ENCODE measurements at regions not wholly inside any gene's neighbourhood (a gene's known extent, or its start where the extent isn't known, plus 50 kb on each side); places are given as distances from the start of the nearest gene placed in this dataset.

DNA sequence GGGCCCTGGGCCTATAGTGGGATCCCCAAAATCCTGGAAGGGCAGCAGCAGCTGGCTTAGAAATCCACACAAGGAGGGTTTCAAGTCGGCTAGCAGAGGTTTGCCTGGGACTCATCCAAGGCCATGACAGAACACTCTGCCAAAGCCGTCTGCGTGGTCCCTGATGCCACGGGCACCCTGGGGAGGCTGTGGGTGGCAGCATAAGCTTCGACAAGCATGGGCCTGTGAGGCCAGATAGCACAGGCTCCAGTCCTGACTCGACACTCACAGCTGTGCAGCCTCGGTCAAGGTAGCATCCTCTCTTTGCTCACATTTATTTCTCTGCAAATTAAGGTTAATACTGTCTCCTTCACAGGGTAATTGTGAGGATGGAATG is 138.3 kb downstream of the JCAD start:
- H3K9me3 ChIP-seq (ENCODE audit: control insufficient read depth, low read length, poor library complexity, severe bottlenecking), result no peaks in the 10 kb centered on the region
- Mint-ChIP-seq H3K36me3 (ENCODE audit: low read depth) (peaks cover 3% of the 10 kb centered on the region), H3K27ac (no peak overlapping the region), H3K27me3 (peaks cover 34% of the 10 kb centered on the region), H3K4me1 (no peaks in the 10 kb centered on the region), H3K4me3 (no peak overlapping the region)
- no peak for ATAC-seq
- DNase-seq, result no peak

DNA sequence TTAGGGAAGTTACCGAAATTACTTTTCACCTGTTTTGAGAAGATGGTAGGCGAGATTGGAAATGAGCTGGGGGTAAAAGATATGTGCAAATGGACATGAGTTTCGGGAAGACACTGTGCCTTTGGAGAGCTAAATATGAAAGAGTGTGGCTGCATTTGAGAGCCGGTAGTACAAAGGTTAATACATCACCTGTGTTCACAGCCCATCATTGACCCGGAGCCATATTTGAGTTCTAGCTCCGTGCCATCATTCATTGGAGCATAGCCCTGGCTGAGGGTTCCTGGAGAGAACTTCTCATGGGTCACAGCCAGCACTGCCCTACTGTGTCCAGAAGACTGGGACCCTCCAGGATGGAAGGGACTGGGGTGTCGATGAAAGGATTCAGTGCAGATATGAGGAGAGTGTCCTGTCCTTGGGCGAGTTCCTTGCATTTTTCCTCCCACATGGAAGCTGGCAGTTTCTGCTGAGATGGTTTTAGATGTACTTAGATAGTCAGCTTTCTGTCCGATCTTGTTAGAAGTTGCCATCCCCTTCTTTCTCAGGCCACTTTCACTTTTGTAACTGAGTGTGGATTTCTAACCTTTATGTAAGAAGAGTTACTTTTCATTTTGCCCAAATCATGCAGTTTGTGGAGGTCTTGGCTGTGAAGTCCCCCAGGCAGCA is 138.8 kb downstream of the JCAD start:
- ATAC-seq (no peak), DNase-seq (no peak)
- no peak overlapping the region for H3K4me3 Mint-ChIP-seq
- H3K36me3 Mint-ChIP-seq (ENCODE audit: low read depth), result peaks cover 3% of the 10 kb centered on the region
- no peak overlapping the region for H3K27ac Mint-ChIP-seq
- H3K9me3 ChIP-seq (ENCODE audit: control insufficient read depth, low read length, poor library complexity, severe bottlenecking), result no peaks in the 10 kb centered on the region
- no peaks in the 10 kb centered on the region for H3K4me1 Mint-ChIP-seq
- H3K27me3 Mint-ChIP-seq, result peaks cover 34% of the 10 kb centered on the region

GRCh38 chr10:29918623-29919400 is 140.6 kb downstream of the JCAD start:
- H3K36me3 Mint-ChIP-seq (ENCODE audit: low read depth), result peaks cover 3% of the 10 kb centered on the region
- no peak overlapping the region for H3K4me3 Mint-ChIP-seq
- peaks cover 30% of the 10 kb centered on the region for H3K27me3 Mint-ChIP-seq
- no peaks in the 10 kb centered on the region for H3K9me3 ChIP-seq (ENCODE audit: control insufficient read depth, low read length, poor library complexity, severe bottlenecking)
- ATAC-seq (no peak), DNase-seq (no peak)
- H3K4me1 Mint-ChIP-seq, result no peaks in the 10 kb centered on the region
- H3K27ac Mint-ChIP-seq, result no peak overlapping the region

DNA sequence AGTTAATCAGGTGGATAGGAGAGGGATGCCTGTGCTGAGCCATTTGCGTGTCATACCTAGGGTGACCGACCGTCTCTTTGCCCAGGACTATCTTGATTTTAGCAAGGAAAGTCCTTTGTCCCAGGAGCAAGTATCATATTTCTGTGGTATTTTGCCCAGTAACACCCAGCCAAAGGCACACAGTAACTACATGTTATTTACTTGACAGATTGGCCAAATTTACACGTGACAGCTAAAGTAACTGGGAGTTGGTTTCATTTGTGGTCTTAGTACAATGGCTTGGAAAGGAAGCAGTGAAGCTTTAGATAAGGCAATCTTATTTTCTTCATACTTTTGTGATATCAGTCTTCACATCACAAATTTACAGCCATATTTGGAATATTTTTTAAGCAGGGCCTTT is 142.1 kb downstream of the JCAD start:
- no peaks in the 10 kb centered on the region for H3K9me3 ChIP-seq (ENCODE audit: control insufficient read depth, low read length, poor library complexity, severe bottlenecking)
- Mint-ChIP-seq H3K36me3 (ENCODE audit: low read depth) (peaks cover 3% of the 10 kb centered on the region), H3K27me3 (peaks cover 30% of the 10 kb centered on the region), H3K4me3 (no peak overlapping the region), H3K4me1 (no peaks in the 10 kb centered on the region), H3K27ac (no peak overlapping the region)
- ATAC-seq (no peak), DNase-seq (no peak)

DNA sequence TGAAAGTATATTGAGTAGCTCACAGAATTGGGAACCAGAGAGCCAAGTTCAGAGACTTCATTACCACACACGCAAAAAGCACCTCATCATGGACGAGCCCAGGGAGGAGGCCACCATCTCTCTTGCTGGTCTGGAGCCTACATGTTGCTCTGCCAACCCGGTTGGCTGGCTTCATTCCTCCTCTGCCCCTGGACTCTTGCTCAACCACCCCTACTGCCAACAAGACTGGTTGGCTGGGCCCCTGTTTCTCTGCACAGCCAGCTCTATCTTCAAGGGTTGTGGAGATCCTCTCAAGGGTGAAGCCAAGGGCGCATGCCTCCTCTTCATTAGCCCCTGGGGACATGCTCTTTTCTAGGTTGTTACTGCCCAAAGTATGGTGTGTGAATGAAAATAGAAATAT is 142.7 kb downstream of the JCAD start:
- peaks cover 30% of the 10 kb centered on the region for H3K27me3 Mint-ChIP-seq
- no peaks in the 10 kb centered on the region for H3K9me3 ChIP-seq (ENCODE audit: control insufficient read depth, low read length, poor library complexity, severe bottlenecking)
- no peak for ATAC-seq
- no peak overlapping the region for H3K27ac Mint-ChIP-seq
- peaks cover 3% of the 10 kb centered on the region for H3K36me3 Mint-ChIP-seq (ENCODE audit: low read depth)
- H3K4me3 Mint-ChIP-seq, result no peak overlapping the region
- H3K4me1 Mint-ChIP-seq, result no peaks in the 10 kb centered on the region
- no peak for DNase-seq

DNA sequence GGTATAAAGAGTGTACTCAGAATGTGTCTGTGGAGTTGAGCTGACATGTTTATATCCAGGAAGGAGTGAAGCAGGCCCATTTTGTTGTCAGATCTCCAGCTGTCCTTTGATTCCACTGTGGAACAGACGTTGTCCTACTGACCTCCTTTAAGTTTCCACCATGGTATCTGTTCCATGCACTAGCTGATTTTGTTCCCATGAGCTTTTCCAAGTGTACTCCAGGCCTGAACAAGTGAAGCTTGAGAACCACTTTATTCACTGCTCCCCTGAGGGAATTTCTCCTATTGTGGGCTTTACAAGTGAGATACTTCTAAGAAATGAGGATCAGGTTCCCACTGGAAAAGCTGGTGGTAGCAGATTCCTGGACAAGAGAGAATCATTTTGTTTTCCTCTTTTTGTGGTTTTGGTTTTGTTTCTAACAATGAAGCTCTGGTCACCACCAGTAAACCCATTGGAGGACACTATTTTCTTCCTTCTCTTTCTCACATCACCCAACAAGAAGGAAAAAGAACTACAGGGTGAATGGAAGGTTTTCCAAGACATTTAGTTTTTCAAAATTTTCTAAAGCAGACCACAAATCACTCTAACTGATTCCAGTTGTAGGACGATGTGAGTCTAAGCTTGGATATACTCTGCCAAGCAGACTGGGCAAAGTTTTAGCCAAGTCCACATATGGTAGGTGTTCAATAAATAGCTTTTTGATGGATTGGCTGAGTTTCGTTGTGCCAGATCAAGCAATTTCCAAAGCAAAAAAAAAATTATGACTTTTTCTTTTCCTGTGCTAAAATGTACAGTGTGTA is 144.2 kb downstream of the JCAD start:
- ATAC-seq (no peak), DNase-seq (no peak)
- Mint-ChIP-seq H3K36me3 (ENCODE audit: low read depth) (peaks cover 3% of the 10 kb centered on the region), H3K4me1 (no peaks in the 10 kb centered on the region), H3K27ac (no peak overlapping the region), H3K4me3 (no peak overlapping the region), H3K27me3 (peaks cover 29% of the 10 kb centered on the region)
- H3K9me3 ChIP-seq (ENCODE audit: control insufficient read depth, low read length, poor library complexity, severe bottlenecking), result no peaks in the 10 kb centered on the region

GRCh38 chr10:29908962-29909361 is 150.4 kb downstream of the JCAD start:
- H3K27me3 Mint-ChIP-seq, result peaks cover 28% of the 10 kb centered on the region
- ATAC-seq, result no peak
- no peak overlapping the region for H3K27ac Mint-ChIP-seq
- no peaks in the 10 kb centered on the region for H3K4me1 Mint-ChIP-seq
- no peak for DNase-seq
- no peak overlapping the region for H3K4me3 Mint-ChIP-seq
- H3K9me3 ChIP-seq (ENCODE audit: control insufficient read depth, low read length, poor library complexity, severe bottlenecking), result no peaks in the 10 kb centered on the region
- H3K36me3 Mint-ChIP-seq (ENCODE audit: low read depth), result no peaks in the 10 kb centered on the region

DNA sequence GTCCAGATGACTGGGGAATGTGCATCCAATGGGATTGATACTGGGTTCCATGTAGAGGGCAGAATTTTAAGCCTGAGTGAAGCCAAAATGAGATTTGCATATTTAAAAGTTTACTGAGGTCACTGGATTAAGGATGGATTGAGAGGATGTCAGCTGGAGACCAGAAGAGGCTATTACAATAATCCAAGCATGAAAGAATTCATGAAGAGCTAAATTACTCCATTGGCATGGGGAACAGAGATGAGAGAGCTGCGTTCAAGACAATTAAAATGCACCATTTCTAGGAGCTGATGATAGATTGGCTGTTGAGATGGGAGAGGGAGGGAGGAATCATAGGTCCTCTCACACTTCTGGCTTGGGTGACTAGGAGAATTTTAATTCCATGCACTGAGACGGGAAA is 158.5 kb downstream of the JCAD start:
- no peak overlapping the region for H3K4me3 Mint-ChIP-seq
- ATAC-seq (no peak), DNase-seq (no peak)
- no peaks in the 10 kb centered on the region for H3K9me3 ChIP-seq (ENCODE audit: control insufficient read depth, low read length, poor library complexity, severe bottlenecking)
- H3K27me3 Mint-ChIP-seq, result peaks cover 32% of the 10 kb centered on the region
- H3K36me3 Mint-ChIP-seq (ENCODE audit: low read depth), result no peaks in the 10 kb centered on the region
- no peaks in the 10 kb centered on the region for H3K4me1 Mint-ChIP-seq
- H3K27ac Mint-ChIP-seq, result no peak overlapping the region

- Mint-ChIP-seq H3K27ac (no peak overlapping the region), H3K4me3 (no peak overlapping the region), H3K4me1 (no peaks in the 10 kb centered on the region), H3K36me3 (ENCODE audit: low read depth) (no peaks in the 10 kb centered on the region), H3K27me3 (peaks cover 37% of the 10 kb centered on the region)
- ATAC-seq (no peak), DNase-seq (no peak)
- no peaks in the 10 kb centered on the region for H3K9me3 ChIP-seq (ENCODE audit: control insufficient read depth, low read length, poor library complexity, severe bottlenecking)
Observed at GRCh38 chr10:29897999-29898716, 161.2 kb downstream of the JCAD start.

DNA sequence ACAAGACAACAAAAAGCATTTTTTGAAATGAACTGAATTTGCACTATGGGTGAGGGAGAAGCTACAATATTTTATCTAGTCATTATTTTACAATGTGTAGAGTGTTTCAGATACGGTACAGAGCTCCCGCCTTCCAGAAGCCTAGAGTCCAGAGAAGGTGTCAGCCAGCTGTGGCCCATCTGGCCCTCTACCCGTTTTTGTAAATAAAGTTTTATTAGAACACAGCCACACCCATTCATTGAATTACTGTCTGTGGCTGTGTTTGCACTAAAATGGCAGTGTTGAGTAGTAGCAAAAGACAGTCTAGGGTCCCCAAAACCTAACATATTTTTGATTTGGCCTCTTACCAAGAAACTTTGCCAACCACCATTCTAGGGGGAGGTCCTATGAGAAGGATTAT is 162.0 kb downstream of the JCAD start:
- H3K4me1 Mint-ChIP-seq, result no peaks in the 10 kb centered on the region
- no peak overlapping the region for H3K4me3 Mint-ChIP-seq
- peaks cover 37% of the 10 kb centered on the region for H3K27me3 Mint-ChIP-seq
- DNase-seq (no peak), ATAC-seq (no peak)
- no peaks in the 10 kb centered on the region for H3K36me3 Mint-ChIP-seq (ENCODE audit: low read depth)
- H3K9me3 ChIP-seq (ENCODE audit: control insufficient read depth, low read length, poor library complexity, severe bottlenecking), result no peaks in the 10 kb centered on the region
- no peak overlapping the region for H3K27ac Mint-ChIP-seq

GRCh38 chr10:29896053-29896452 is 163.3 kb downstream of the JCAD start:
- Mint-ChIP-seq H3K4me3 (no peak overlapping the region), H3K27me3 (peaks cover 30% of the 10 kb centered on the region), H3K4me1 (no peaks in the 10 kb centered on the region), H3K36me3 (ENCODE audit: low read depth) (no peaks in the 10 kb centered on the region), H3K27ac (no peak overlapping the region)
- no peaks in the 10 kb centered on the region for H3K9me3 ChIP-seq (ENCODE audit: control insufficient read depth, low read length, poor library complexity, severe bottlenecking)
- ATAC-seq, result no peak
- DNase-seq, result no peak

GRCh38 chr10:29895456-29895855 is 163.9 kb downstream of the JCAD start:
- ATAC-seq, result no peak
- Mint-ChIP-seq H3K4me1 (no peaks in the 10 kb centered on the region), H3K27ac (no peak overlapping the region), H3K36me3 (ENCODE audit: low read depth) (no peaks in the 10 kb centered on the region), H3K4me3 (no peak overlapping the region), H3K27me3 (peaks cover 24% of the 10 kb centered on the region)
- DNase-seq, result no peak
- no peaks in the 10 kb centered on the region for H3K9me3 ChIP-seq (ENCODE audit: control insufficient read depth, low read length, poor library complexity, severe bottlenecking)

- H3K9me3 ChIP-seq (ENCODE audit: control insufficient read depth, low read length, poor library complexity, severe bottlenecking), result no peaks in the 10 kb centered on the region
- Mint-ChIP-seq H3K27ac (no peak overlapping the region), H3K36me3 (ENCODE audit: low read depth) (no peaks in the 10 kb centered on the region), H3K27me3 (peaks cover 16% of the 10 kb centered on the region), H3K4me1 (no peaks in the 10 kb centered on the region), H3K4me3 (no peak overlapping the region)
- DNase-seq, result no peak
- no peak for ATAC-seq
Observed at GRCh38 chr10:29888321-29888720, 171.1 kb downstream of the JCAD start.

Measured in T-helper 17 cell (primary cell).